ENCODE measurements at regions not wholly inside any gene's neighbourhood (a gene's known extent, or its start where the extent isn't known, plus 50 kb on each side); places are given as distances from the start of the nearest gene placed in this dataset.

GRCh38 chr1:228849011-228849541 is 113.8 kb downstream of the RHOU start (continued):
- TF ChIP-seq GRHL1 (CRISPR knock-in tag; conservative IDR thresholded peaks at IDR 0.05) (no peak), ZNF605 (CRISPR knock-in tag; IDR thresholded peaks at IDR 0.05) (0 out of 2 replicates have a peak, but pooled peaks have one; percentile 43), ETV5 (CRISPR knock-in tag; IDR thresholded peaks at IDR 0.05; ENCODE audit: borderline replicate concordance) (peak; percentile 65; the same call in 1 of the 2 replicates), ZNF431 (CRISPR knock-in tag; IDR thresholded peaks at IDR 0.05; ENCODE audit: borderline replicate concordance, low read depth) (0 out of 2 replicates have a peak, but pooled peaks have one; percentile 35), EP300 (IDR thresholded peaks at IDR 0.05; ENCODE audit: low read depth in 2 of 2, low read length in 2 of 2) (peak in 1 of 2 experiments; percentile 60; a peak in 1 of 4 replicates), EP300 (CRISPR knock-in tag; IDR thresholded peaks at IDR 0.05; ENCODE audit: borderline replicate concordance) (no peak), HES4 (CRISPR knock-in tag; IDR thresholded peaks at IDR 0.05; ENCODE audit: borderline replicate concordance) (no peak), ZNF607 (CRISPR knock-in tag; IDR thresholded peaks at IDR 0.05; ENCODE audit: borderline replicate concordance) (peak; percentile 57; the same call in 1 of the 2 replicates), ZNF616 (CRISPR knock-in tag; IDR thresholded peaks at IDR 0.05; ENCODE audit: low read depth) (no peak), RCOR2 (CRISPR knock-in tag; IDR thresholded peaks at IDR 0.05) (no peak; the same call in 1 of the 2 replicates), ZMYM4 (CRISPR knock-in tag; IDR thresholded peaks at IDR 0.05) (0 out of 2 replicates have a peak, but pooled peaks have one; percentile 33)
- TF ChIP-seq, protein P1, sequence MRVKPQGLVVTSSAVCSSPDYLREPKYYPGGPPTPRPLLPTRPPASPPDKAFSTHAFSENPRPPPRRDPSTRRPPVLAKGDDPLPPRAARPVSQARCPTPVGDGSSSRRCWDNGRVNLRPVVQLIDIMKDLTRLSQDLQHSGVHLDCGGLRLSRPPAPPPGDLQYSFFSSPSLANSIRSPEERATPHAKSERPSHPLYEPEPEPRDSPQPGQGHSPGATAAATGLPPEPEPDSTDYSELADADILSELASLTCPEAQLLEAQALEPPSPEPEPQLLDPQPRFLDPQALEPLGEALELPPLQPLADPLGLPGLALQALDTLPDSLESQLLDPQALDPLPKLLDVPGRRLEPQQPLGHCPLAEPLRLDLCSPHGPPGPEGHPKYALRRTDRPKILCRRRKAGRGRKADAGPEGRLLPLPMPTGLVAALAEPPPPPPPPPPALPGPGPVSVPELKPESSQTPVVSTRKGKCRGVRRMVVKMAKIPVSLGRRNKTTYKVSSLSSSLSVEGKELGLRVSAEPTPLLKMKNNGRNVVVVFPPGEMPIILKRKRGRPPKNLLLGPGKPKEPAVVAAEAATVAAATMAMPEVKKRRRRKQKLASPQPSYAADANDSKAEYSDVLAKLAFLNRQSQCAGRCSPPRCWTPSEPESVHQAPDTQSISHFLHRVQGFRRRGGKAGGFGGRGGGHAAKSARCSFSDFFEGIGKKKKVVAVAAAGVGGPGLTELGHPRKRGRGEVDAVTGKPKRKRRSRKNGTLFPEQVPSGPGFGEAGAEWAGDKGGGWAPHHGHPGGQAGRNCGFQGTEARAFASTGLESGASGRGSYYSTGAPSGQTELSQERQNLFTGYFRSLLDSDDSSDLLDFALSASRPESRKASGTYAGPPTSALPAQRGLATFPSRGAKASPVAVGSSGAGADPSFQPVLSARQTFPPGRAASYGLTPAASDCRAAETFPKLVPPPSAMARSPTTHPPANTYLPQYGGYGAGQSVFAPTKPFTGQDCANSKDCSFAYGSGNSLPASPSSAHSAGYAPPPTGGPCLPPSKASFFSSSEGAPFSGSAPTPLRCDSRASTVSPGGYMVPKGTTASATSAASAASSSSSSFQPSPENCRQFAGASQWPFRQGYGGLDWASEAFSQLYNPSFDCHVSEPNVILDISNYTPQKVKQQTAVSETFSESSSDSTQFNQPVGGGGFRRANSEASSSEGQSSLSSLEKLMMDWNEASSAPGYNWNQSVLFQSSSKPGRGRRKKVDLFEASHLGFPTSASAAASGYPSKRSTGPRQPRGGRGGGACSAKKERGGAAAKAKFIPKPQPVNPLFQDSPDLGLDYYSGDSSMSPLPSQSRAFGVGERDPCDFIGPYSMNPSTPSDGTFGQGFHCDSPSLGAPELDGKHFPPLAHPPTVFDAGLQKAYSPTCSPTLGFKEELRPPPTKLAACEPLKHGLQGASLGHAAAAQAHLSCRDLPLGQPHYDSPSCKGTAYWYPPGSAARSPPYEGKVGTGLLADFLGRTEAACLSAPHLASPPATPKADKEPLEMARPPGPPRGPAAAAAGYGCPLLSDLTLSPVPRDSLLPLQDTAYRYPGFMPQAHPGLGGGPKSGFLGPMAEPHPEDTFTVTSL (CRISPR knock-in tag; IDR thresholded peaks at IDR 0.05; ENCODE audit: borderline replicate concordance), result peak; percentile 61; the same call in 1 of the 2 replicates
- TF ChIP-seq, protein P2, sequence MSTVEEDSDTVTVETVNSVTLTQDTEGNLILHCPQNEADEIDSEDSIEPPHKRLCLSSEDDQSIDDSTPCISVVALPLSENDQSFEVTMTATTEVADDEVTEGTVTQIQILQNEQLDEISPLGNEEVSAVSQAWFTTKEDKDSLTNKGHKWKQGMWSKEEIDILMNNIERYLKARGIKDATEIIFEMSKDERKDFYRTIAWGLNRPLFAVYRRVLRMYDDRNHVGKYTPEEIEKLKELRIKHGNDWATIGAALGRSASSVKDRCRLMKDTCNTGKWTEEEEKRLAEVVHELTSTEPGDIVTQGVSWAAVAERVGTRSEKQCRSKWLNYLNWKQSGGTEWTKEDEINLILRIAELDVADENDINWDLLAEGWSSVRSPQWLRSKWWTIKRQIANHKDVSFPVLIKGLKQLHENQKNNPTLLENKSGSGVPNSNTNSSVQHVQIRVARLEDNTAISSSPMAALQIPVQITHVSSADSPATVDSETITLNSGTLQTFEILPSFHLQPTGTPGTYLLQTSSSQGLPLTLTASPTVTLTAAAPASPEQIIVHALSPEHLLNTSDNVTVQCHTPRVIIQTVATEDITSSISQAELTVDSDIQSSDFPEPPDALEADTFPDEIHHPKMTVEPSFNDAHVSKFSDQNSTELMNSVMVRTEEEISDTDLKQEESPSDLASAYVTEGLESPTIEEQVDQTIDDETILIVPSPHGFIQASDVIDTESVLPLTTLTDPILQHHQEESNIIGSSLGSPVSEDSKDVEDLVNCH (CRISPR knock-in tag; IDR thresholded peaks at IDR 0.05), result no peak
- TF ChIP-seq, protein P3, sequence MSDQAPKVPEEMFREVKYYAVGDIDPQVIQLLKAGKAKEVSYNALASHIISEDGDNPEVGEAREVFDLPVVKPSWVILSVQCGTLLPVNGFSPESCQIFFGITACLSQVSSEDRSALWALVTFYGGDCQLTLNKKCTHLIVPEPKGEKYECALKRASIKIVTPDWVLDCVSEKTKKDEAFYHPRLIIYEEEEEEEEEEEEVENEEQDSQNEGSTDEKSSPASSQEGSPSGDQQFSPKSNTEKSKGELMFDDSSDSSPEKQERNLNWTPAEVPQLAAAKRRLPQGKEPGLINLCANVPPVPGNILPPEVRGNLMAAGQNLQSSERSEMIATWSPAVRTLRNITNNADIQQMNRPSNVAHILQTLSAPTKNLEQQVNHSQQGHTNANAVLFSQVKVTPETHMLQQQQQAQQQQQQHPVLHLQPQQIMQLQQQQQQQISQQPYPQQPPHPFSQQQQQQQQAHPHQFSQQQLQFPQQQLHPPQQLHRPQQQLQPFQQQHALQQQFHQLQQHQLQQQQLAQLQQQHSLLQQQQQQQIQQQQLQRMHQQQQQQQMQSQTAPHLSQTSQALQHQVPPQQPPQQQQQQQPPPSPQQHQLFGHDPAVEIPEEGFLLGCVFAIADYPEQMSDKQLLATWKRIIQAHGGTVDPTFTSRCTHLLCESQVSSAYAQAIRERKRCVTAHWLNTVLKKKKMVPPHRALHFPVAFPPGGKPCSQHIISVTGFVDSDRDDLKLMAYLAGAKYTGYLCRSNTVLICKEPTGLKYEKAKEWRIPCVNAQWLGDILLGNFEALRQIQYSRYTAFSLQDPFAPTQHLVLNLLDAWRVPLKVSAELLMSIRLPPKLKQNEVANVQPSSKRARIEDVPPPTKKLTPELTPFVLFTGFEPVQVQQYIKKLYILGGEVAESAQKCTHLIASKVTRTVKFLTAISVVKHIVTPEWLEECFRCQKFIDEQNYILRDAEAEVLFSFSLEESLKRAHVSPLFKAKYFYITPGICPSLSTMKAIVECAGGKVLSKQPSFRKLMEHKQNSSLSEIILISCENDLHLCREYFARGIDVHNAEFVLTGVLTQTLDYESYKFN (CRISPR knock-in tag; conservative IDR thresholded peaks at IDR 0.05), result peak; percentile 78

Data from HepG2 (cell line).